H1 (cell line): ENCODE measurements at regions not wholly inside any gene's neighbourhood (a gene's known extent, or its start where the extent isn't known, plus 50 kb on each side); places are given as distances from the start of the nearest gene placed in this dataset.

Experiments used
- CTCF ChIA-PET: fragments of 300-600 bp; sonication (Branson Sonifier 250); formaldehyde crosslinking; loops from one replicate; lab custom pipeline; 2021; ENCODE audit not compliant: partially characterized antibody; lab: Charles Lee
- POLR2A ChIA-PET: fragments of 300-600 bp; sonication (Branson Sonifier 250); formaldehyde crosslinking; loops from one replicate; lab custom pipeline; 2021; ENCODE audit warnings: inconsistent platforms; ENCODE audit not compliant: partially characterized antibody; lab: Charles Lee
- DNase-seq, 2 experiments: peaks; one replicate each; pipeline versions ENCODE4 v3.0.0 to v3.0.0-alpha.2; 2010 to 2022; ENCODE audit warnings: low spot score in 2 of 2, low read depth in 1 of 2, mixed read lengths in 1 of 2
- FAIRE-seq: peaks from 2 replicates; lab custom pipeline; 2011; peaks lifted over from hg19 to GRCh38; lab: Jason Lieb, UNC
- H2AFZ ChIP-seq: 2 replicates; pipeline ENCODE4 v1.8.1; 2012; ENCODE audit warnings: low read length, inconsistent platforms
- H2AK5ac ChIP-seq: 2 replicates; pipeline ENCODE4 v1.6.1; 2013; ENCODE audit warnings: low read depth, low read length
- H2BK120ac ChIP-seq: replicated peaks from 2 replicates; pipeline ENCODE3; 2013; ENCODE audit warnings: low read depth, low read length, inconsistent platforms
- H2BK12ac ChIP-seq: 2 replicates; pipeline ENCODE4 v1.6.1; 2013; ENCODE audit warnings: low read depth, low read length
- H2BK15ac ChIP-seq: 2 replicates; pipeline ENCODE4 v1.6.1; 2013; ENCODE audit warnings: low read length
- H2BK20ac ChIP-seq: 2 replicates; pipeline ENCODE4 v1.6.1; 2013; ENCODE audit warnings: low read length
- H2BK5ac ChIP-seq: 2 replicates; pipeline ENCODE4 v1.6.1; 2013; ENCODE audit warnings: low read depth, low read length
- H3K14ac ChIP-seq: 2 replicates; pipeline ENCODE4 v1.6.1; 2013; ENCODE audit warnings: inconsistent platforms; ENCODE audit not compliant: insufficient read length
- H3K18ac ChIP-seq: 2 replicates; pipeline ENCODE4 v1.6.1; 2013; ENCODE audit warnings: low read length; ENCODE audit errors: extremely low read depth
- H3K23ac ChIP-seq: 2 replicates; pipeline ENCODE4 v1.6.1; 2013; ENCODE audit warnings: inconsistent platforms; ENCODE audit not compliant: insufficient read length
- H3K23me2 ChIP-seq: 2 replicates; pipeline ENCODE4 v1.6.1; 2013; ENCODE audit warnings: low read depth, low read length
- H3K27ac ChIP-seq: 2 replicates; pipeline ENCODE4 v1.6.1; 2011; ENCODE audit warnings: low read depth, low read length, inconsistent platforms
- H3K27me3 ChIP-seq, 4 experiments: replicated peaks in 1 of 4; 1 replicate in 1 of 4; 2 replicates in 3 of 4; pipeline versions ENCODE4 v1.6.1 to v1.8.1; 2011 to 2013; ENCODE audit warnings: low read length in 3 of 4, mild to moderate bottlenecking in 3 of 4, inconsistent platforms in 2 of 4, mixed read lengths in 2 of 4, moderate library complexity in 1 of 4; ENCODE audit not compliant: control insufficient read depth in 3 of 4, insufficient read depth in 3 of 4; ENCODE audit errors: extremely low read depth in 1 of 4
- H3K36me3 ChIP-seq, 4 experiments: 2 replicates each; pipeline versions ENCODE4 v1.6.1 to v1.8.1; 2011 to 2013; ENCODE audit warnings: mild to moderate bottlenecking in 4 of 4, low read length in 3 of 4, moderate library complexity in 2 of 4, control low read depth in 1 of 4, inconsistent platforms in 1 of 4; ENCODE audit not compliant: insufficient read depth in 4 of 4, control insufficient read depth in 2 of 4
- H3K4ac ChIP-seq: replicated peaks from 2 replicates; pipeline ENCODE3; 2013; ENCODE audit warnings: low read length, low read depth, mixed read lengths, inconsistent platforms; ENCODE audit not compliant: insufficient read length
- H3K4me1 ChIP-seq, 4 experiments: replicated peaks in 1 of 4; 1 replicate in 1 of 4; 2 replicates in 3 of 4; pipeline versions ENCODE4 v1.6.1 to v1.8.1; 2011 to 2013; ENCODE audit warnings: low read length in 3 of 4, inconsistent platforms in 2 of 4, mixed read lengths in 1 of 4; ENCODE audit not compliant: insufficient read depth in 4 of 4, control insufficient read depth in 3 of 4
- H3K4me2 ChIP-seq, 2 experiments: 2 replicates each; pipeline versions ENCODE4 v1.6.1 to v1.8.1; 2011 to 2013; ENCODE audit warnings: low read depth in 2 of 2, low read length in 2 of 2, control low read depth in 1 of 2, inconsistent platforms in 1 of 2, mild to moderate bottlenecking in 1 of 2; ENCODE audit not compliant: insufficient read depth in 1 of 2
- H3K4me3 ChIP-seq, 4 experiments: fragments of 200-600, 300-600 bp in 1 of 4; sonication (generic), shearing (Covaris generic), sonication (Bioruptor Twin) in 1 of 4; 2 replicates each; pipeline versions ENCODE4 v1.5.1 to v1.8.1; 2011 to 2016; ENCODE audit warnings: low read length in 4 of 4, low read depth in 3 of 4, control low read depth in 2 of 4, inconsistent platforms in 2 of 4, mild to moderate bottlenecking in 2 of 4, mixed read lengths in 1 of 4, moderate library complexity in 1 of 4; ENCODE audit not compliant: insufficient read depth in 2 of 4; ENCODE audit errors: extremely low read depth in 1 of 4
- H3K56ac ChIP-seq: replicated peaks from 2 replicates; pipeline ENCODE3; 2013; ENCODE audit warnings: low read depth, mild to moderate bottlenecking, mixed read lengths, low read length, inconsistent platforms; ENCODE audit not compliant: insufficient read length
- H3K79me1 ChIP-seq: 2 replicates; pipeline ENCODE4 v1.6.1; 2013; ENCODE audit warnings: low read depth, low read length, control low read depth
- H3K79me2 ChIP-seq, 2 experiments: 2 replicates each; pipeline versions ENCODE4 v1.6.1 to v1.8.1; 2012 to 2013; ENCODE audit warnings: low read length in 2 of 2, mild to moderate bottlenecking in 2 of 2, inconsistent platforms in 1 of 2; ENCODE audit not compliant: insufficient read depth in 2 of 2, control insufficient read depth in 1 of 2
- H3K9ac ChIP-seq, 4 experiments: replicated peaks in 1 of 4; 1 replicate in 1 of 4; 2 replicates in 3 of 4; pipeline versions ENCODE4 v1.6.1 to v1.8.1; 2011 to 2013; ENCODE audit warnings: low read depth in 3 of 4, low read length in 3 of 4, control low read depth in 2 of 4, mild to moderate bottlenecking in 2 of 4, moderate library complexity in 2 of 4, inconsistent platforms in 1 of 4; ENCODE audit errors: extremely low read depth in 1 of 4
- H3K9me3 ChIP-seq, 2 experiments: 2 replicates each; pipeline versions ENCODE4 v1.6.1 to v1.8.1; 2012 to 2013; ENCODE audit warnings: mild to moderate bottlenecking in 2 of 2, moderate library complexity in 2 of 2, control low read depth in 1 of 2, inconsistent platforms in 1 of 2, low read depth in 1 of 2, low read length in 1 of 2, mixed read lengths in 1 of 2; ENCODE audit not compliant: insufficient read depth in 2 of 2
- H4K20me1 ChIP-seq, 2 experiments: replicated peaks in 1 of 2; 2 replicates each; pipeline versions ENCODE3 to v1.8.1; 2011 to 2013; ENCODE audit warnings: inconsistent platforms in 2 of 2, low read length in 2 of 2, mild to moderate bottlenecking in 1 of 2; ENCODE audit not compliant: insufficient read depth in 2 of 2, control insufficient read depth in 1 of 2
- H4K5ac ChIP-seq: 2 replicates; pipeline ENCODE4 v1.6.1; 2013; ENCODE audit warnings: low read length, low read depth, mixed read lengths, inconsistent platforms; ENCODE audit not compliant: insufficient read length
- H4K8ac ChIP-seq: 2 replicates; pipeline ENCODE4 v1.8.0; 2013; ENCODE audit warnings: mild to moderate bottlenecking, moderate library complexity, low read length, inconsistent platforms; ENCODE audit not compliant: insufficient read depth; ENCODE audit errors: extremely low read depth
- H4K91ac ChIP-seq: replicated peaks from 2 replicates; pipeline ENCODE3; 2013; ENCODE audit warnings: low read length, mixed read lengths, inconsistent platforms; ENCODE audit not compliant: insufficient read length
- BACH1 ChIP-seq: IDR thresholded peaks from 2 replicates; pipeline ENCODE4 v1.6.1; 2012; ENCODE audit warnings: low read length, improper control_type of control experiment
- BRCA1 ChIP-seq: IDR thresholded peaks from 2 replicates; pipeline ENCODE4 v1.6.1; 2012; ENCODE audit warnings: low read depth, low read length, improper control_type of control experiment
- CBX5 ChIP-seq: fragments of 300-800, 300-1000 bp; sonication (generic); IDR thresholded peaks from 2 replicates; pipeline ENCODE4 v1.7.1; 2016; ENCODE audit warnings: antibody characterized with exemption, low read length, low read depth
- CBX8 ChIP-seq: fragments of 300-800, 300-1000 bp; sonication (generic); IDR thresholded peaks from 2 replicates; pipeline ENCODE4 v1.7.1; 2016; ENCODE audit warnings: low read depth, low read length, borderline replicate concordance
- CHD1 ChIP-seq: IDR thresholded peaks from 2 replicates; pipeline ENCODE4 v1.6.1; 2012; ENCODE audit warnings: low read depth, low read length, improper control_type of control experiment
- CHD2 ChIP-seq: IDR thresholded peaks from 2 replicates; pipeline ENCODE4 v1.6.1; 2012; ENCODE audit warnings: low read length, improper control_type of control experiment
- EGR1 ChIP-seq: IDR thresholded peaks from 2 replicates; pipeline ENCODE4 v1.6.1; 2011; ENCODE audit warnings: low read depth, low read length, borderline replicate concordance
- KDM4A ChIP-seq: IDR thresholded peaks from one replicate; pipeline ENCODE4 v1.7.1; 2012; ENCODE audit warnings: low read depth, mild to moderate bottlenecking, moderate library complexity, low read length, inconsistent platforms; ENCODE audit not compliant: severe bottlenecking
- NANOG ChIP-seq: IDR thresholded peaks from 2 replicates; pipeline ENCODE4 v1.6.1; 2011; ENCODE audit warnings: low read length, low read depth, mild to moderate bottlenecking, inconsistent platforms; ENCODE audit not compliant: insufficient read depth, poor library complexity, severe bottlenecking
- RBBP5 ChIP-seq: IDR thresholded peaks from 2 replicates; pipeline ENCODE4 v1.7.1; 2012; ENCODE audit warnings: low read depth, mild to moderate bottlenecking, inconsistent platforms, low read length, moderate library complexity, borderline replicate concordance
- RNF2 ChIP-seq: fragments of 200-900, 300-1000 bp; sonication (generic); IDR thresholded peaks from 2 replicates; pipeline ENCODE4 v1.7.1; 2016; ENCODE audit warnings: borderline replicate concordance, low read depth, mild to moderate bottlenecking, antibody characterized with exemption, low read length; ENCODE audit not compliant: poor library complexity, severe bottlenecking; ENCODE audit errors: missing control alignments
- SP1 ChIP-seq: IDR thresholded peaks from 2 replicates; pipeline ENCODE4 v1.6.1; 2011; ENCODE audit warnings: low read depth, low read length
- SP4 ChIP-seq: IDR thresholded peaks from 2 replicates; pipeline ENCODE4 v1.6.1; 2012; ENCODE audit warnings: low read length, inconsistent platforms
- SUZ12 ChIP-seq: fragments of 200-600 bp; sonication (generic); IDR thresholded peaks from 2 replicates; pipeline ENCODE4 v1.6.1; 2012; ENCODE audit warnings: mild to moderate bottlenecking, inconsistent platforms, low read length, moderate library complexity, mixed read lengths
- WGBS, 2 experiments: shearing (Covaris generic) in 1 of 2; methylation state at CpG; one replicate each; pipeline versions ENCODE4 v1.1.6 to v1.1.7; 2013 to 2015; ENCODE audit warnings: low lambda C conversion rate in 2 of 2, mixed read lengths in 2 of 2, inconsistent platforms in 1 of 2, low coverage in 1 of 2, missing lambda C conversion rate in 1 of 2; ENCODE audit not compliant: insufficient replicate concordance in 2 of 2, insufficient coverage in 1 of 2, insufficient read length in 1 of 2; ENCODE audit errors: extremely low coverage in 1 of 2, missing lambda C conversion rate in 1 of 2; 5-methylcytosine and 5-hydroxymethylcytosine counted together
- TF ChIP-seq, protein P1 (sequence below): IDR thresholded peaks from 2 replicates; pipeline ENCODE4 v1.6.1; 2011; ENCODE audit warnings: low read length, improper control_type of control experiment

GRCh38 chr20:54746796-54747195 is 271.4 kb downstream of the DOK5 start:
- no peak overlapping the region for H2BK12ac ChIP-seq

More at GRCh38 chr20:54746796-54747195, 271.4 kb downstream of the DOK5 start:
- no peak overlapping the region for H2BK20ac ChIP-seq
- no peaks in the 10 kb centered on the region for H3K36me3 ChIP-seq
- H2AFZ ChIP-seq: no peak overlapping the region
- no peak overlapping the region for H4K5ac ChIP-seq
- no peak overlapping the region for H4K8ac ChIP-seq
- H4K20me1 ChIP-seq: no peaks in the 10 kb centered on the region
- no peak overlapping the region for H3K23ac ChIP-seq
- H3K56ac ChIP-seq: no peak overlapping the region
- no peak overlapping the region for H2BK5ac ChIP-seq
- CTCF ChIA-PET: no interaction called here
- H3K4me3 ChIP-seq: no peak overlapping the region
- H3K27ac ChIP-seq: no peak overlapping the region
- FAIRE-seq (no peak), DNase-seq (no peak)
- no peaks in the 10 kb centered on the region for H3K4me1 ChIP-seq
- H3K79me1 ChIP-seq: no peaks in the 10 kb centered on the region
- H2AK5ac ChIP-seq: no peak overlapping the region
- no peak for TF ChIP-seq CBX8
- TF ChIP-seq CBX5: no peak
- no peak for TF ChIP-seq KDM4A
- TF ChIP-seq CHD1: no peak
- no peak for TF ChIP-seq RNF2
- TF ChIP-seq BRCA1: no peak
- TF ChIP-seq, protein P1, sequence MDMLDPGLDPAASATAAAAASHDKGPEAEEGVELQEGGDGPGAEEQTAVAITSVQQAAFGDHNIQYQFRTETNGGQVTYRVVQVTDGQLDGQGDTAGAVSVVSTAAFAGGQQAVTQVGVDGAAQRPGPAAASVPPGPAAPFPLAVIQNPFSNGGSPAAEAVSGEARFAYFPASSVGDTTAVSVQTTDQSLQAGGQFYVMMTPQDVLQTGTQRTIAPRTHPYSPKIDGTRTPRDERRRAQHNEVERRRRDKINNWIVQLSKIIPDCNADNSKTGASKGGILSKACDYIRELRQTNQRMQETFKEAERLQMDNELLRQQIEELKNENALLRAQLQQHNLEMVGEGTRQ: no peak
- no peak for TF ChIP-seq SP1
- no peak for TF ChIP-seq EGR1
- no peak for TF ChIP-seq CHD2
- TF ChIP-seq BACH1: no peak
- TF ChIP-seq SP4: no peak
- no peak for TF ChIP-seq SUZ12
- no peak for TF ChIP-seq NANOG
- no peak for TF ChIP-seq RBBP5
- no peak overlapping the region for H3K4me2 ChIP-seq
- POLR2A ChIA-PET: no interaction called here
- no peak overlapping the region for H2BK120ac ChIP-seq
- no peak overlapping the region for H3K9ac ChIP-seq
- H3K23me2 ChIP-seq: no peaks in the 10 kb centered on the region
- H3K14ac ChIP-seq: no peak overlapping the region
- H2BK15ac ChIP-seq: no peak overlapping the region
- H3K79me2 ChIP-seq: no peaks in the 10 kb centered on the region
- 93% methylated on average over 2 of the region's 2 CpGs; no CpG with 5 or more reads in 1 of the 2 experiments for WGBS, 2 experiments
- H3K18ac ChIP-seq: no peak overlapping the region
- H4K91ac ChIP-seq: no peak overlapping the region
- H3K27me3 ChIP-seq: no peaks in the 10 kb centered on the region
- H3K4ac ChIP-seq: no peak overlapping the region
- H3K9me3 ChIP-seq: peaks cover 5 to 8% of the 10 kb centered on the region in 2 experiments; a peak in 2 of 4 replicates
